ENCODE measurements at regions not wholly inside any gene's neighbourhood (a gene's known extent, or its start where the extent isn't known, plus 50 kb on each side); places are given as distances from the start of the nearest gene placed in this dataset.

DNA sequence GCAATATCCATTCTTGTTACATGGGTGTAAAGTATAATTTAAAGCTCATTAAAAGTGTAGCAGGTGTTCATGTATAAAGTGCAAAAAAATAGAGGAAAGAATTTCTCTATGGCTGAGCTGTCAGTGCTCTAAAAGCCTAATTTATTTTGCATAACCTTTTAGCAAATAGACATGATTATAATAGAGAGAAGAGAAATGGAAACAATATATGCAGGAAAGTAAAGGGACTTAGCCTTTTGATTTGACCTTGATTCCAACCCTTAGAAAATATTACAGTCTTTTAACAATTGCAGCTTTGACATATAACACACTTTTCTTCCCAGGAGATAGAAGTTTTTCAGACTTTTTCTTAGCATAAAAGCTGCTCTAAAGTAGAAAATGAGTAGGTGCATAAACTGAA is 978.3 kb downstream of the PCDH18 start:
- Histone ChIP-seq H3K9me3 (ENCODE audit: control insufficient read depth, insufficient read depth, low read length) (no peaks in the 10 kb centered on the region), H3K27me3 (ENCODE audit: control insufficient read depth, low read length) (no peaks in the 10 kb centered on the region), H3F3A (ENCODE audit: control insufficient read depth, insufficient read depth) (no peaks in the 10 kb centered on the region), H3K9me2 (replicated peaks; ENCODE audit: control insufficient read depth, low read length) (no peaks in the 10 kb centered on the region), H3K4me3 (ENCODE audit: low read length) (no peak overlapping the region), H3K79me2 (ENCODE audit: control insufficient read depth, low read length) (no peaks in the 10 kb centered on the region), H4K20me1 (ENCODE audit: control insufficient read depth, insufficient read depth, low read depth, low read length) (no peaks in the 10 kb centered on the region), H3K4me1 (ENCODE audit: control insufficient read depth, low read length) (no peaks in the 10 kb centered on the region), H3K27ac (ENCODE audit: low read depth, low read length) (no peak overlapping the region), H3K36me3 (ENCODE audit: control insufficient read depth, low read length) (no peaks in the 10 kb centered on the region), H3K4me2 (ENCODE audit: low read length) (no peak overlapping the region)
- TF ChIP-seq, protein P1, sequence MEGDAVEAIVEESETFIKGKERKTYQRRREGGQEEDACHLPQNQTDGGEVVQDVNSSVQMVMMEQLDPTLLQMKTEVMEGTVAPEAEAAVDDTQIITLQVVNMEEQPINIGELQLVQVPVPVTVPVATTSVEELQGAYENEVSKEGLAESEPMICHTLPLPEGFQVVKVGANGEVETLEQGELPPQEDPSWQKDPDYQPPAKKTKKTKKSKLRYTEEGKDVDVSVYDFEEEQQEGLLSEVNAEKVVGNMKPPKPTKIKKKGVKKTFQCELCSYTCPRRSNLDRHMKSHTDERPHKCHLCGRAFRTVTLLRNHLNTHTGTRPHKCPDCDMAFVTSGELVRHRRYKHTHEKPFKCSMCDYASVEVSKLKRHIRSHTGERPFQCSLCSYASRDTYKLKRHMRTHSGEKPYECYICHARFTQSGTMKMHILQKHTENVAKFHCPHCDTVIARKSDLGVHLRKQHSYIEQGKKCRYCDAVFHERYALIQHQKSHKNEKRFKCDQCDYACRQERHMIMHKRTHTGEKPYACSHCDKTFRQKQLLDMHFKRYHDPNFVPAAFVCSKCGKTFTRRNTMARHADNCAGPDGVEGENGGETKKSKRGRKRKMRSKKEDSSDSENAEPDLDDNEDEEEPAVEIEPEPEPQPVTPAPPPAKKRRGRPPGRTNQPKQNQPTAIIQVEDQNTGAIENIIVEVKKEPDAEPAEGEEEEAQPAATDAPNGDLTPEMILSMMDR (IDR thresholded peaks at IDR 0.05; ENCODE audit: low read depth, low read length, poor library complexity, severe bottlenecking) = no peak

DNA sequence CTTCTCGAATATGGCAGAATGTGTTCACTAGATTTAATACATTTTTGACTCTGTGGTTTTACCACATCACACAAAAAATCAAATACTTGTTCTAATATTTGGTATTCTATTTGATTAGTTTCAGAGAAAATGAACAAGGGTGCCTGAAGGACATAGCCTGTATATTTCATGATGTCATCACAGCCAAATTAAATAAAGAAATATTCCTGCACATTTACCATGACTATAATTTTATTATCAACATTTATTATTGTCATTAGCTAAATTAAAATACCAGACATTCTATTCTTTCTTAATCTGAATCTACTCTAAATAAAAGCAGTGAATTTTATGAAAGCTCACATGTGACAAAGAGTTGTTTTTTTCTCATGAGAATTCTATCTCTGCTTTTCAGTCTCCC is 980.5 kb downstream of the PCDH18 start:
- H3K9me2 ChIP-seq (replicated peaks; ENCODE audit: control insufficient read depth, low read length) = no peaks in the 10 kb centered on the region

DNA sequence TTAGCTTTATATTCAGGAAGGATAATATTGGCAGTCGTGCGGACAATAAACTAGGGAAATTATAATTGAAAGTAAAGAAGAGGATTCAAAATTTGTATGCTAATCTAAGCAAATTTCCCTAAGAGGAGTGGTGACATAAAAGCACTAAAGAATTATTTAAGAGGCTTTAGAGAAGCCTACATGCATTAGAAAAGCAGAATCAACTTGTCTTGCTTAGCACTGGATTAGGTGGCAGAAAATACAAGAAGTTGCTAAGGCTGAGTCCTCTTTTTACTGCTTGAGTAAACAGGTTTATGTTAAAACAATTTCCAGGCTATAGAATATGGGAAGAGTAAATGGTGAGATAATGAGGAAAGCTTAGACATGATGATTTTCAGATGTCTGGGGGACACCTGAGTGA is 991.5 kb downstream of the PCDH18 start:
- H3K79me2 ChIP-seq (ENCODE audit: control insufficient read depth, low read length) = no peaks in the 10 kb centered on the region
- no peak overlapping the region for H3K27ac ChIP-seq (ENCODE audit: low read depth, low read length)
- no peaks in the 10 kb centered on the region for H3K4me1 ChIP-seq (ENCODE audit: control insufficient read depth, low read length)
- no peaks in the 10 kb centered on the region for H3K36me3 ChIP-seq (ENCODE audit: control insufficient read depth, low read length)
- H3F3A ChIP-seq (ENCODE audit: control insufficient read depth, insufficient read depth) = no peaks in the 10 kb centered on the region
- H3K9me2 ChIP-seq (replicated peaks; ENCODE audit: control insufficient read depth, low read length) = no peaks in the 10 kb centered on the region
- no peak overlapping the region for H3K4me3 ChIP-seq (ENCODE audit: low read length)
- TF ChIP-seq EZH2phosphoT487 (IDR thresholded peaks at IDR 0.05; ENCODE audit: borderline replicate concordance, low read length) = no peak
- TF ChIP-seq, protein P1 (IDR thresholded peaks at IDR 0.05; ENCODE audit: low read depth, low read length, poor library complexity, severe bottlenecking) = no peak
- no peaks in the 10 kb centered on the region for H4K20me1 ChIP-seq (ENCODE audit: control insufficient read depth, insufficient read depth, low read depth, low read length)
- H3K4me2 ChIP-seq (ENCODE audit: low read length) = no peak overlapping the region
- H3K27me3 ChIP-seq (ENCODE audit: control insufficient read depth, low read length) = no peaks in the 10 kb centered on the region
- H3K9me3 ChIP-seq (ENCODE audit: control insufficient read depth, insufficient read depth, low read length) = no peaks in the 10 kb centered on the region

More for the DNA sequence above, 980.5 kb downstream of the PCDH18 start:
- TF ChIP-seq, protein P1 (IDR thresholded peaks at IDR 0.05; ENCODE audit: low read depth, low read length, poor library complexity, severe bottlenecking) = no peak
- TF ChIP-seq EZH2phosphoT487 (IDR thresholded peaks at IDR 0.05; ENCODE audit: borderline replicate concordance, low read length) = no peak
- H3K4me3 ChIP-seq (ENCODE audit: low read length) = no peak overlapping the region
- no peaks in the 10 kb centered on the region for H3K79me2 ChIP-seq (ENCODE audit: control insufficient read depth, low read length)
- no peaks in the 10 kb centered on the region for H3K36me3 ChIP-seq (ENCODE audit: control insufficient read depth, low read length)
- no peaks in the 10 kb centered on the region for H3K4me1 ChIP-seq (ENCODE audit: control insufficient read depth, low read length)
- H3K9me3 ChIP-seq (ENCODE audit: control insufficient read depth, insufficient read depth, low read length) = no peaks in the 10 kb centered on the region
- H3K27me3 ChIP-seq (ENCODE audit: control insufficient read depth, low read length) = no peaks in the 10 kb centered on the region
- no peaks in the 10 kb centered on the region for H4K20me1 ChIP-seq (ENCODE audit: control insufficient read depth, insufficient read depth, low read depth, low read length)
- no peak overlapping the region for H3K27ac ChIP-seq (ENCODE audit: low read depth, low read length)
- H3F3A ChIP-seq (ENCODE audit: control insufficient read depth, insufficient read depth) = no peaks in the 10 kb centered on the region
- H3K4me2 ChIP-seq (ENCODE audit: low read length) = no peak overlapping the region

DNA sequence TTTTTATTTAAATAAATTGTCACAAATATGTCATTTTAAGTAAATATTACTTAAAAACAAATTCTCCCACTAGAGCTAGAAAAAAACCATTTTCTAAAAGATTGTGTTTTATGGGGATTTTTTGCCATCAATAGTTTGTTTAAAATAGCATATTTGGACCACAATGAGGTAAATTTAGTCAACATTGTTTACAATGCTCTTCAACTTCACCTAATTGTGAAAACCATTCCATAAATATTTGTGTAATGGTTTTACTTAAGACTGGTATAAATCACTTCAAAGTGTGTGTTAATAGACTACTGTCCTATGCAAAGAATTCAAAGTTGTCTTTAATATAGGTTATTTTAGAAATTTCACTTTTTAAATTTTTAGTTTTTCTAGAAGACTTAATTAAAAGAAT is 1004.2 kb downstream of the PCDH18 start:
- H3K4me3 ChIP-seq (ENCODE audit: low read length) = no peak overlapping the region
- no peaks in the 10 kb centered on the region for H3K79me2 ChIP-seq (ENCODE audit: control insufficient read depth, low read length)
- H3K9me2 ChIP-seq (replicated peaks; ENCODE audit: control insufficient read depth, low read length) = no peaks in the 10 kb centered on the region
- H4K20me1 ChIP-seq (ENCODE audit: control insufficient read depth, insufficient read depth, low read depth, low read length) = no peaks in the 10 kb centered on the region
- H3K4me1 ChIP-seq (ENCODE audit: control insufficient read depth, low read length) = no peaks in the 10 kb centered on the region
- no peaks in the 10 kb centered on the region for H3K9me3 ChIP-seq (ENCODE audit: control insufficient read depth, insufficient read depth, low read length)
- TF ChIP-seq EZH2phosphoT487 (IDR thresholded peaks at IDR 0.05; ENCODE audit: borderline replicate concordance, low read length) = no peak
- TF ChIP-seq, protein P1 (IDR thresholded peaks at IDR 0.05; ENCODE audit: low read depth, low read length, poor library complexity, severe bottlenecking) = no peak
- no peaks in the 10 kb centered on the region for H3K36me3 ChIP-seq (ENCODE audit: control insufficient read depth, low read length)
- H3F3A ChIP-seq (ENCODE audit: control insufficient read depth, insufficient read depth) = no peaks in the 10 kb centered on the region
- no peak overlapping the region for H3K4me2 ChIP-seq (ENCODE audit: low read length)
- H3K27ac ChIP-seq (ENCODE audit: low read depth, low read length) = no peak overlapping the region
- no peaks in the 10 kb centered on the region for H3K27me3 ChIP-seq (ENCODE audit: control insufficient read depth, low read length)
